PFSK-1 (cell line): ENCODE measurements at regions not wholly inside any gene's neighbourhood (a gene's known extent, or its start where the extent isn't known, plus 50 kb on each side); places are given as distances from the start of the nearest gene placed in this dataset.

Experiments
- POLR2AphosphoS5 ChIP-seq: IDR thresholded peaks from 2 replicates; pipeline ENCODE4 v1.6.1; 2012; ENCODE audit warnings: low read depth, mild to moderate bottlenecking, control low read depth, low read length, moderate library complexity
- TF ChIP-seq, protein P1 (sequence below), 2 experiments: IDR thresholded peaks; 2 replicates each; pipeline versions ENCODE4 v1.6.1 to v1.8.0; 2011 to 2012; ENCODE audit warnings: low read depth in 2 of 2, low read length in 2 of 2, control low read depth in 1 of 2, inconsistent platforms in 1 of 2, mild to moderate bottlenecking in 1 of 2, moderate library complexity in 1 of 2; ENCODE audit not compliant: insufficient read depth in 1 of 2

DNA sequence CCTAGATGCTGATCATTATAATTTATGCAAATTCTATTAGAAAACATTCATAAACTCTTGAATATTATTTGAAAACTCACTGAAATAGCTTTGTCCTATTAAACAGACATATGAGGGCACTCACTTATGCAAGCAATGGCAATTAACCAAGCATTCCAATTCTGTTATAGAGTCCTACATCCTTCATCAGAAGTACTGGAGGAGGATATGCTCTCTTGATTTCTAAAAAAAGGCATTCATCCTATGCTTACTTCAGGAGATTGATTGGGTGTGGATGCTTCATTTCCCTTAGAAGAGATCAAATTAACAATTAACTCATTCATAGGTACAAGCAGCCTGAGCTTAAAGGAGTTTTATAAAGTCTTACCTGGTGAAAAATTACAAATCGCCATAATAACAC is 1317.2 kb downstream of the PCDH7 start:
- TF ChIP-seq, protein P1, sequence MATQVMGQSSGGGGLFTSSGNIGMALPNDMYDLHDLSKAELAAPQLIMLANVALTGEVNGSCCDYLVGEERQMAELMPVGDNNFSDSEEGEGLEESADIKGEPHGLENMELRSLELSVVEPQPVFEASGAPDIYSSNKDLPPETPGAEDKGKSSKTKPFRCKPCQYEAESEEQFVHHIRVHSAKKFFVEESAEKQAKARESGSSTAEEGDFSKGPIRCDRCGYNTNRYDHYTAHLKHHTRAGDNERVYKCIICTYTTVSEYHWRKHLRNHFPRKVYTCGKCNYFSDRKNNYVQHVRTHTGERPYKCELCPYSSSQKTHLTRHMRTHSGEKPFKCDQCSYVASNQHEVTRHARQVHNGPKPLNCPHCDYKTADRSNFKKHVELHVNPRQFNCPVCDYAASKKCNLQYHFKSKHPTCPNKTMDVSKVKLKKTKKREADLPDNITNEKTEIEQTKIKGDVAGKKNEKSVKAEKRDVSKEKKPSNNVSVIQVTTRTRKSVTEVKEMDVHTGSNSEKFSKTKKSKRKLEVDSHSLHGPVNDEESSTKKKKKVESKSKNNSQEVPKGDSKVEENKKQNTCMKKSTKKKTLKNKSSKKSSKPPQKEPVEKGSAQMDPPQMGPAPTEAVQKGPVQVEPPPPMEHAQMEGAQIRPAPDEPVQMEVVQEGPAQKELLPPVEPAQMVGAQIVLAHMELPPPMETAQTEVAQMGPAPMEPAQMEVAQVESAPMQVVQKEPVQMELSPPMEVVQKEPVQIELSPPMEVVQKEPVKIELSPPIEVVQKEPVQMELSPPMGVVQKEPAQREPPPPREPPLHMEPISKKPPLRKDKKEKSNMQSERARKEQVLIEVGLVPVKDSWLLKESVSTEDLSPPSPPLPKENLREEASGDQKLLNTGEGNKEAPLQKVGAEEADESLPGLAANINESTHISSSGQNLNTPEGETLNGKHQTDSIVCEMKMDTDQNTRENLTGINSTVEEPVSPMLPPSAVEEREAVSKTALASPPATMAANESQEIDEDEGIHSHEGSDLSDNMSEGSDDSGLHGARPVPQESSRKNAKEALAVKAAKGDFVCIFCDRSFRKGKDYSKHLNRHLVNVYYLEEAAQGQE (IDR thresholded peaks at IDR 0.05; ENCODE audit: insufficient read depth in 1 of 2, low read depth in 2 of 2, low read length in 2 of 2): no peak
- TF ChIP-seq POLR2AphosphoS5: no peak
